Esophagus muscularis mucosa (tissue), 4 donors: ENCODE measurements at regions not wholly inside any gene's neighbourhood (a gene's known extent, or its start where the extent isn't known, plus 50 kb on each side); places are given as distances from the start of the nearest gene placed in this dataset.

Experiments
- DNase-seq: peaks from one replicate; pipeline ENCODE4 v3.0.0-alpha.2; 2017; ENCODE audit errors: extremely low spot score
- H3K27ac ChIP-seq, 4 donors: fragments of 200-600 bp; sonication (generic); replicated peaks in 1 of 4; 1 replicate in 3 of 4; 2 replicates in 1 of 4; pipeline ENCODE4 v1.5.1; 2016 to 2019; ENCODE audit warnings: mild to moderate bottlenecking in 1 of 4
- H3K27me3 ChIP-seq, 4 donors: fragments of 200-600 bp; sonication (generic); one replicate each; pipeline versions ENCODE4 v1.5.1 to v1.6.0; 2016 to 2019
- H3K36me3 ChIP-seq, 4 donors: fragments of 200-600 bp; sonication (generic); one replicate each; pipeline ENCODE4 v1.5.1; 2016 to 2019
- H3K4me1 ChIP-seq, 4 donors: fragments of 200-600 bp; sonication (generic); one replicate each; pipeline ENCODE4 v1.5.1; 2016 to 2019
- H3K4me3 ChIP-seq, 4 donors: fragments of 200-600 bp; sonication (generic); 1 replicate in 2 of 4; 2 replicates in 2 of 4; pipeline ENCODE4 v1.5.1; 2016 to 2019; ENCODE audit warnings: mild to moderate bottlenecking in 4 of 4, moderate library complexity in 1 of 4
- H3K9me3 ChIP-seq, 4 donors: fragments of 200-600 bp; sonication (generic); 1 replicate in 3 of 4; 2 replicates in 1 of 4; pipeline ENCODE4 v1.5.1; 2016 to 2019
- EP300 ChIP-seq: sonication (generic); formaldehyde crosslinking; IDR thresholded peaks from one replicate; pipeline ENCODE4 v1.6.1; 2017; ENCODE audit warnings: antibody characterized with exemption
- POLR2A ChIP-seq: fragments of 450-650 bp; IDR thresholded peaks from one replicate; pipeline ENCODE4 v1.6.1; 2017; ENCODE audit warnings: antibody characterized with exemption, moderate library complexity, mild to moderate bottlenecking, low read depth
- POLR2AphosphoS5 ChIP-seq, 2 donors: sonication (generic); formaldehyde crosslinking; IDR thresholded peaks; one replicate each; pipeline ENCODE4 v1.6.1; 2017; ENCODE audit warnings: antibody characterized with exemption in 2 of 2
- WGBS: methylation state at CpG from one replicate; pipeline ENCODE4 v1.1.5; 2018; 5-methylcytosine and 5-hydroxymethylcytosine counted together
- intact Hi-C: fragments of 100-400 bp; cut with DNase I; formaldehyde crosslinking; loops from one replicate; pipeline ENCODE4 v1.15.1; 2023
- TF ChIP-seq, protein P1 (sequence below), 3 experiments: fragments of 200-600 bp in 2 of 3; fragments of 450-650 bp in 1 of 3; sonication (generic) in 2 of 3; IDR thresholded peaks; one replicate each; pipeline ENCODE4 v1.5.1; 2017 to 2019; ENCODE audit warnings: antibody characterized with exemption in 3 of 3, mild to moderate bottlenecking in 2 of 3, moderate library complexity in 1 of 3

DNA sequence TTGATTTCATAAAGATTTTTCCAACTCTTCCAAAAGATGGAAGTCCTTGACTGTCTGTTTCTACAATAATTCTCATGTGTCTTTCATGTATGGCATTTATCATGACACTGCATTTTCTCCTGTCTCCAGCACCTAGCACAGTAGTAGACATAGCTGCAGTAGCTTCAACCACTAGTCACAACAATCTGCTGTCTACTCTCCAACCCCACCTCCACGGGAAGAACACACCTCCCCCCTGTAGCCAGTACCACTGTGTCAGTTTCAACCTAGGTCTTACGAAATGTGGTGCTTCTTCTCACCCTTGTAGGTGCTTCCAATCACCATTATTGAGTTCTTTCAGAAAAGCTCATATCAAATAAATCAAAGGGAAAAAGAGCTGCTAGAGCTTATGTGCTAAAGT lies 425.1 kb upstream of the ADAMTS5 start:
- intact Hi-C loops = no loop called here
- H3K4me1 ChIP-seq = no peaks in the 10 kb centered on the region
- no peaks in the 10 kb centered on the region for H3K9me3 ChIP-seq
- TF ChIP-seq EP300 = no peak
- no peak for TF ChIP-seq POLR2A
- no peak for DNase-seq
- WGBS = 89% methylated on average over 2 of the region's 2 CpGs
- no peak overlapping the region for H3K4me3 ChIP-seq
- no peak overlapping the region for H3K27ac ChIP-seq
- H3K27me3 ChIP-seq = no peaks in the 10 kb centered on the region
- H3K36me3 ChIP-seq = no peaks in the 10 kb centered on the region

DNA sequence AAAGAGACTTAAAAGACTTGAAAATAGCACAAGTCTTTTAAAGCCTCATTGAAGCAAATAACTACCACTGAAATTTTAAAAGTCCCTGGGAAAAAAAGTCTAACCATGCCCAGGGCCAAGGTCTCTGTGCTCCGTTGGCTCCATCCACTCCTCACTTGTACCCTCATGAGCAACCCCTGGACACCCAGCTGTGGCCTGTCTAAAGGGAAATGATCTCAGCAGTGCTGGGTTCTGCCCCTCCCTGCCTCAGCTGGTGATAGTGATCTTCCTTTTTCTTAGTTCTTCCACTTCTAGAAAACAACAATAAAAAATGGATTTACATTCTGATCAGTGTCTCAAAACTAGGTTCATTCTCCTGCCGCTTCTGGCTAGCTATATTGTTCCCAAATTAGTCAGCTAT lies 423.5 kb upstream of the ADAMTS5 start:
- no peak for TF ChIP-seq EP300
- intact Hi-C loops = no loop called here
- H3K36me3 ChIP-seq = no peaks in the 10 kb centered on the region
- no peak overlapping the region for H3K4me3 ChIP-seq
- no peaks in the 10 kb centered on the region for H3K4me1 ChIP-seq
- H3K9me3 ChIP-seq = no peaks in the 10 kb centered on the region
- no peak for DNase-seq
- no peaks in the 10 kb centered on the region for H3K27me3 ChIP-seq
- 77% methylated on average over 2 of the region's 2 CpGs for WGBS
- no peak overlapping the region for H3K27ac ChIP-seq

DNA sequence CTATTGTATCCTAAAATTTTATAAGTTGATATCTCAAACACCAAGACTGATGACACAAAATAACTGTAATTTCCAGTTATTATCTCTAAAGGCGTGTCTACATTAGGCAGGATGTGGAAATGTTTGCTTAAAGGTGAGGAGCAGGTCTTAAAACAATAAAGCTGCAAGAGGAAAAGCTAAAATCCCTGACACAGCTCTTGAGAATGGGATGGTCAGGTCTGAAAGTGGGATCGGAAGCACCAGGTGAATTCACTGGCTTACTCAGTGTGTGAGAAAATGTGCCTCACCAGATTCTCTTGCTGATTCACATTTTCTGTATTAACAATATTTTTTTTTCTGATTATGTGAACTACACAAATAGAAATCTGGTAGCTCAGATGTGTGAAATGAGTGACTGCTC lies 421.9 kb upstream of the ADAMTS5 start:
- 88% methylated on average over 2 of the region's 2 CpGs for WGBS
- TF ChIP-seq EP300 = no peak
- TF ChIP-seq POLR2A = no peak
- no peak for TF ChIP-seq POLR2AphosphoS5 (IDR thresholded peaks at IDR 0.05)
- TF ChIP-seq, protein P1, sequence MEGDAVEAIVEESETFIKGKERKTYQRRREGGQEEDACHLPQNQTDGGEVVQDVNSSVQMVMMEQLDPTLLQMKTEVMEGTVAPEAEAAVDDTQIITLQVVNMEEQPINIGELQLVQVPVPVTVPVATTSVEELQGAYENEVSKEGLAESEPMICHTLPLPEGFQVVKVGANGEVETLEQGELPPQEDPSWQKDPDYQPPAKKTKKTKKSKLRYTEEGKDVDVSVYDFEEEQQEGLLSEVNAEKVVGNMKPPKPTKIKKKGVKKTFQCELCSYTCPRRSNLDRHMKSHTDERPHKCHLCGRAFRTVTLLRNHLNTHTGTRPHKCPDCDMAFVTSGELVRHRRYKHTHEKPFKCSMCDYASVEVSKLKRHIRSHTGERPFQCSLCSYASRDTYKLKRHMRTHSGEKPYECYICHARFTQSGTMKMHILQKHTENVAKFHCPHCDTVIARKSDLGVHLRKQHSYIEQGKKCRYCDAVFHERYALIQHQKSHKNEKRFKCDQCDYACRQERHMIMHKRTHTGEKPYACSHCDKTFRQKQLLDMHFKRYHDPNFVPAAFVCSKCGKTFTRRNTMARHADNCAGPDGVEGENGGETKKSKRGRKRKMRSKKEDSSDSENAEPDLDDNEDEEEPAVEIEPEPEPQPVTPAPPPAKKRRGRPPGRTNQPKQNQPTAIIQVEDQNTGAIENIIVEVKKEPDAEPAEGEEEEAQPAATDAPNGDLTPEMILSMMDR (IDR thresholded peaks at IDR 0.05) = no peak
- Histone ChIP-seq H3K27me3 (no peaks in the 10 kb centered on the region), H3K27ac (no peak overlapping the region), H3K4me3 (no peak overlapping the region), H3K9me3 (no peaks in the 10 kb centered on the region), H3K4me1 (no peaks in the 10 kb centered on the region), H3K36me3 (no peaks in the 10 kb centered on the region)
- no peak for DNase-seq
- intact Hi-C loops = no loop called here

DNA sequence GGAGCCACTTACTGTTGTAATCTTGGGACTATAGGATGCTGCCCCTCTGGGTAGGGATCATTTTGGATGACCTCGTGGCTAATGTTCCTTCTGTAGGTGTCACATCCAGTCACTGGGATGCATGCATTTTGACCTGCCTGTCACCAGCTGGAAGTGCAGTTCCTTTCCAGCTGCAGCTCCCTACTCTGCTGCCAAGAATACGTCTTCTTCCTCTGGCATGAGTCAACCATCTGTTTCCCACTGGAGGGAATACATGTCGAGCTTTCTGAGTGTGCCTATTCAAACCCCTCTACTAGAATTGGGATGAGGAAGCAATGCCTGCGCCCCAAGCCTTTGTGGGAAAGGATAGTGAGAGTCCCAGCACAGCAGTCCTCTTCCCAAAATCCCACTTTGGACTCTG lies 415.5 kb upstream of the ADAMTS5 start:
- intact Hi-C loops = no loop called here
- Histone ChIP-seq H3K36me3 (no peaks in the 10 kb centered on the region), H3K27ac (no peak overlapping the region), H3K4me3 (no peak overlapping the region), H3K9me3 (no peaks in the 10 kb centered on the region), H3K27me3 (no peaks in the 10 kb centered on the region), H3K4me1 (no peaks in the 10 kb centered on the region)
- TF ChIP-seq POLR2A (no peak), EP300 (no peak), POLR2AphosphoS5 (IDR thresholded peaks at IDR 0.05) (no peak)
- TF ChIP-seq, protein P1 (IDR thresholded peaks at IDR 0.05) = no peak
- DNase-seq = no peak
- WGBS = 76% methylated on average over 4 of the region's 4 CpGs

DNA sequence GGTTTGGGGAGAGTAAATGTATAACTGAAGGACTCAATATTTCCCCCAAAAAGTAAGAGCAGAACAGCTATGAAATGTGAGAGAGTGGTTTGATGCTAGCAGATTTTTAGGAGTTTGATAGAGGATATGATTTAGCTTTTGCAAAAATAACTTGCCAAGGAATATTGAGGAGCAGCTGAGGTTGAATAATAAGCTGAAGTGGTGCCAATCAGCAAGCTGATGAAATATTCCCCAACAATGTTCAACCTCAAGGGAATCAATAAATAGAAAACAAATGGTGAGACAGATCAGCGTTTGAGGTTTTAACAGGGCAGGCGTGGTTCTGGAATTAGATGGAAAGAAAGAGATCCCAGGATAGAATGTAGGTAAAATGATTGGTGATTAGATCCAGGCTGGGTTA lies 413.4 kb upstream of the ADAMTS5 start:
- no peaks in the 10 kb centered on the region for H3K36me3 ChIP-seq
- no peak overlapping the region for H3K27ac ChIP-seq
- H3K4me1 ChIP-seq = no peaks in the 10 kb centered on the region
- no peaks in the 10 kb centered on the region for H3K27me3 ChIP-seq
- intact Hi-C loops = no loop called here
- TF ChIP-seq POLR2AphosphoS5 (IDR thresholded peaks at IDR 0.05) = no peak
- TF ChIP-seq POLR2A = no peak
- TF ChIP-seq, protein P1 (IDR thresholded peaks at IDR 0.05) = no peak
- no peak for TF ChIP-seq EP300
- no peak overlapping the region for H3K4me3 ChIP-seq
- no peak for DNase-seq
- WGBS = 60% methylated on average over 2 of the region's 2 CpGs
- H3K9me3 ChIP-seq = no peaks in the 10 kb centered on the region

DNA sequence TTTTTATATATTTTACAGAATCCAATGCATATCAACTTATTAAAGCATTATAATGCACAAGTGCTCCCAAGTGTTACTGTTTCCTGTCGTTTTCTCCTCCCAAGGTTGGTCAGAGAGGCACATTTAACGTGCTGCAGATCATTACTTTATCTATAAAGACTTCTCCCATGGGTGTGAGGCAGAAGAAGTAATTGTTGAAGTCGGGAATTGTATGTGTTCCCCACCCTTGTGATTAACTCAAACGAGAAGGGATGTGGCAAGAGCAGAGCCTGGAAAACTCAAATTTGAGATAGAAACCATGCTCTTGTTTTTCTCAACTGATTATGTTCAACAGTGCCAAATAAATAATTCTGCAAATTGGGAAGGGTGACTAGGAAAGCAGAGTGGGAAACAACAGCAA lies 412.5 kb upstream of the ADAMTS5 start:
- Histone ChIP-seq H3K36me3 (no peaks in the 10 kb centered on the region), H3K27ac (no peak overlapping the region), H3K4me1 (no peaks in the 10 kb centered on the region), H3K27me3 (no peaks in the 10 kb centered on the region), H3K9me3 (no peaks in the 10 kb centered on the region), H3K4me3 (no peak overlapping the region)
- intact Hi-C loops = no loop called here
- TF ChIP-seq, protein P1 (IDR thresholded peaks at IDR 0.05) = no peak
- TF ChIP-seq POLR2A (no peak), POLR2AphosphoS5 (IDR thresholded peaks at IDR 0.05) (no peak), EP300 (no peak)
- DNase-seq = no peak
- WGBS = 57% methylated on average over 4 of the region's 4 CpGs
